Duodenal mucosa (tissue), 2 donors: ENCODE measurements at regions not wholly inside any gene's neighbourhood (a gene's known extent, or its start where the extent isn't known, plus 50 kb on each side); places are given as distances from the start of the nearest gene placed in this dataset.
"Not testable (repeated sequence)": the region's sequence is repeated elsewhere in the genome, so short reads cannot be mapped to it uniquely, and the experiment has no call there.

Source experiments
- H3K27ac ChIP-seq: one replicate; pipeline ENCODE4 v1.7.0; 2013; ENCODE audit warnings: low read depth, low read length
- H3K27me3 ChIP-seq, 2 donors: one replicate each; pipeline ENCODE4 v1.7.0; 2013; ENCODE audit warnings: low read length in 2 of 2, control low read depth in 1 of 2; ENCODE audit not compliant: insufficient read depth in 2 of 2, control insufficient read depth in 1 of 2
- H3K36me3 ChIP-seq, 2 donors: one replicate each; pipeline ENCODE4 v1.7.0; 2013; ENCODE audit warnings: low read length in 2 of 2, control low read depth in 1 of 2; ENCODE audit not compliant: insufficient read depth in 2 of 2, control insufficient read depth in 1 of 2
- H3K4me1 ChIP-seq, 2 donors: one replicate each; pipeline ENCODE4 v1.7.0; 2013; ENCODE audit warnings: low read length in 2 of 2, control low read depth in 1 of 2; ENCODE audit not compliant: insufficient read depth in 2 of 2, control insufficient read depth in 1 of 2
- H3K4me3 ChIP-seq, 2 donors: one replicate each; pipeline ENCODE4 v1.7.0; 2013; ENCODE audit warnings: low read length in 2 of 2, low read depth in 1 of 2
- H3K9ac ChIP-seq, 2 donors: one replicate each; pipeline ENCODE4 v1.7.0; 2013; ENCODE audit warnings: low read length in 2 of 2, low read depth in 1 of 2
- H3K9me3 ChIP-seq, 2 donors: one replicate each; pipeline ENCODE4 v1.7.0; 2013; ENCODE audit warnings: low read length in 2 of 2, control low read depth in 1 of 2; ENCODE audit not compliant: control insufficient read depth in 1 of 2

DNA sequence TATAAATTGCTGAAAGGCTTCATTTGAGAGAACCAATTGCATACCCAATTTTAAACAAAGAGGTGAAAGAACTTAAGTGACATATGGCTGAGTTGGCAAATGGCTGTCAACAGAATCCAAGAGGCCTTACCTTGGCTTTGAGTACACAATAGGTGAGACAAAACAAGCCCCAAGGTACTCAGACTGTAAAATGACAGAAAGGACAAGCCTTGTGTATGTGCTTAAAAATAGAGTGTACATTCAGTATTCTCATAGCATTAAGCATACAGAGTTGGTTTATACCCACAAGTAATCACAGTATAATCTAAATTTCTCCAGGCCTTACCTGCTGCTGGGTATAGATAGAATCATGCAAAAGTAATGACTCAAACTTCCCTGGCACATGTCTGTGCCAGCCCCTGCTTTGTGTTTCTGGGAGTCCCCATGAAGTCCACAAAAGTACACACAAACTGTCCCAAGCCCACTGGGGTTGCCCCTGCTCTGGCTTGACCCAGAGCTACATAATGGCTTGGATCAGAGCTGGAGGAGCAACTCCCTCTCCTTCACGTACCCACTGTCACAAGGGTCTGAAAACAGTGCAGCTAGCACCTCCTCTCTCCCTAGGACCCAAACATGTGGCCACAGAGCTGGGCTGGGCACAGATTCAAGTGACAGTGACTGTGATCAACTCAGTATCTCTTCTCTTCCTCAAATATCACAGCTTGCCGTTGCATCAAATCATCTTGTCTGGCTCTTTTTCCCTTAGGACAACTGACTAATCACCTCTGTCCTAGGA, 250.8 kb downstream of the ENC1 start:
- H3K9me3 ChIP-seq: no peaks in the 10 kb centered on the region
- H3K4me1 ChIP-seq: peaks cover 5 to 12% of the 10 kb centered on the region in 2 donors
- H3K36me3 ChIP-seq: no peaks in the 10 kb centered on the region
- no peak overlapping the region for H3K27ac ChIP-seq
- H3K27me3 ChIP-seq: no peaks in the 10 kb centered on the region
- no peak overlapping the region for H3K9ac ChIP-seq
- H3K4me3 ChIP-seq: no peak overlapping the region

- H3K4me1 ChIP-seq: peaks cover 9 to 20% of the 10 kb centered on the region in 2 donors
- H3K27ac ChIP-seq, H3K9ac ChIP-seq, H3K36me3 ChIP-seq, H3K4me3 ChIP-seq, H3K9me3 ChIP-seq, H3K27me3 ChIP-seq: not testable (repeated sequence)
Observed at GRCh38 chr5:74388411-74388810, 252.1 kb downstream of the ENC1 start.

DNA sequence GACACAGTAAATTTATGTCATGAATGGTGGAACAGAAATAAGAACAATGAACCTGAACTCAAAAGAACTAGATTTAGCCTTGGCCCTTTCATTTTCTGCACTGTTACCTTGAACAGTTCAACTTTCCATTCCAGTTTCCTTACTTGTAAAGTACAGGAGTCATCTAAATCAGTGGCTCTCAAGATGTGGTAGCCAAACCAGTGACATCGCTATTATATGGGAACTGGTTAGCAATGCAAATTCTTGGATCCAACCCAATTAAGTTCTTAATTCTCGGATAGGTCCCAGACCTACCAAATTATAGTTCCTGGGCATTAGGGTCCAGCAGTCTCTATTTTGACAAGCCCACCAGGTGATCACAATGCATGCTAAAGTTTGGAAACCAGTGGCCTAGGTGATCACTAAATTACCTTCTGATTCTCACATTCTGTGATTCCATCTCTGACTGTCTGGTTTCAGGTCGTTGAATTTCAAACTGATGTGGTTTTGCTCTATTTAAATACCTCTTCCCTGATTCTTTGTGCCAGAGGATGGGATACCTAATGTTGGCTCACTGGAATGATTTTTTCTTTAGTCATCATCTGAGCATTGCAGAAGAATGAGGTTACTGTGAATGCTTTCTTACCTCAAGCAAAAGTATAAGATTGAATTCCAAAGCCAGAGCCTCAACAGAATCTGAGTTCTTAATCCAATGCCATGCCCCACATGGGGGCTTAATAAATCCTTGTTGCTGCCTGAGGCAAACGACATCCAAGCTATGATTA, 253.8 kb downstream of the ENC1 start:
- Histone ChIP-seq H3K27ac (no peak overlapping the region), H3K4me3 (no peak overlapping the region), H3K9ac (no peak overlapping the region), H3K27me3 (no peaks in the 10 kb centered on the region), H3K9me3 (no peaks in the 10 kb centered on the region), H3K36me3 (no peaks in the 10 kb centered on the region), H3K4me1 (peaks cover 9 to 16% of the 10 kb centered on the region in 2 donors)

GRCh38 chr5:74384851-74385250, 255.7 kb downstream of the ENC1 start:
- Histone ChIP-seq H3K4me1 (peaks cover 16% of the 10 kb centered on the region in 2 donors), H3K4me3 (no peak overlapping the region), H3K36me3 (no peaks in the 10 kb centered on the region), H3K9ac (no peak overlapping the region), H3K27me3 (no peaks in the 10 kb centered on the region), H3K9me3 (no peaks in the 10 kb centered on the region), H3K27ac (no peak overlapping the region)

- Histone ChIP-seq H3K9me3 (no peaks in the 10 kb centered on the region), H3K4me3 (no peak overlapping the region), H3K9ac (no peak overlapping the region), H3K27me3 (no peaks in the 10 kb centered on the region), H3K36me3 (no peaks in the 10 kb centered on the region), H3K27ac (no peak overlapping the region), H3K4me1 (peaks cover 16 to 18% of the 10 kb centered on the region in 2 donors)
Observed at GRCh38 chr5:74382987-74383593, 257.4 kb downstream of the ENC1 start.

DNA sequence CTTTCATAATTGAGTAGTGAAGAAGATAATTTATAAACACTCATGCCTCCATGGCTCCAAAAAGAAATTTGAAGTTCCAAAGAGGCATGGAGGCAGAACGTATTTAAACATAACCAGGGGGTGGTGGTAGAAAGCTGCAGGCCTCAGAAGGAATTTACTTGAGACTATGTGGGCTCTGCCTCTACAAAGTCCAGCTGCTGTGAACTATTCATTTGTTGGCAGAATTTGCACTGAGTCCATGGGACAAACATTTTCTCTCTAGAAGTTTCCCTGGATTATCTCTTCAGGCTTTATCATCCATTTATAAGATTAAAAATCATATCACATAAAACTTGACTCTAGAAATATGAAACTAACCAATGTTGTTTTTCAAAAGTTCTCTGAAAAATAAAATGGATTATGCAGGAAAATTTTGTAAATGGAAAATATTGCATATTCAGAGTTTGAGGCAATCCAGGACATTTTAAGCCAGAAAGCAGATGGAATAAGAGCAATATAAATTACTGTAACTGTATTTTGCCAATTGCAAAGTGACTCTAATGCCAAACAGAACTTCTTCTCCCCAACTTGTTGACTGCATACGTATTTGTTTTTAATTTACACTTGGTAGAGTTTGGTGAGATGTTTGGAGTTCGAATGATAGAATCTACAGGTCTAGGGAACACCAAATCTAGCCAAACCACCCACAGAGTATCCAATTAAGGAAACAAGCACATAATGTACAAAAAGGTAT, 258.2 kb downstream of the ENC1 start:
- H3K36me3 ChIP-seq: no peaks in the 10 kb centered on the region
- peaks cover 16 to 18% of the 10 kb centered on the region in 2 donors for H3K4me1 ChIP-seq
- no peaks in the 10 kb centered on the region for H3K27me3 ChIP-seq
- no peak overlapping the region for H3K4me3 ChIP-seq
- no peak overlapping the region for H3K27ac ChIP-seq
- no peak overlapping the region for H3K9ac ChIP-seq
- no peaks in the 10 kb centered on the region for H3K9me3 ChIP-seq

GRCh38 chr5:74380193-74380592, 260.3 kb downstream of the ENC1 start:
- Histone ChIP-seq H3K27me3 (no peaks in the 10 kb centered on the region), H3K36me3 (no peaks in the 10 kb centered on the region), H3K9me3 (peaks cover 0 to 2% of the 10 kb centered on the region in 2 donors), H3K27ac (no peak overlapping the region), H3K4me3 (no peak overlapping the region), H3K9ac (no peak overlapping the region), H3K4me1 (peaks cover 13 to 20% of the 10 kb centered on the region in 2 donors)

DNA sequence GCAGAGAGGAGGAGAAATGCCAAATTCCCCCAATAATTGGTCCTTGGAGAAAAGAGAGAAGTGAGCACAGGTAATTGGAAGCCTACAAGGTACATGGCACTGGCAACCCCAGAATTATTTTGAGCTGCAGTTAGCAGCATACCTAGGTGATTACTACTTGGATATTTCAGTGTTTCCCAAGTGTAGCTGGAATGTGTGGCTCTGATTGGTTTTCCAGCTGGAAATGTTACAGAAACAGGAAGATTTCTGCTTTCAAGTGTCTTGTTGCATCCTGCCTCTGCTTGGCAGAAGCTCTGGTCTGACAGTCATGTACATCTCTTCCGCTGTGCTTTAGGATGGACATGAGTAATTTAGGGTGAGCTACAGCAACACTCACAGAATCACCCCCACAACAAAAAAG, 262.1 kb downstream of the ENC1 start:
- peaks cover 0 to 2% of the 10 kb centered on the region in 2 donors for H3K9me3 ChIP-seq
- no peaks in the 10 kb centered on the region for H3K36me3 ChIP-seq
- no peak overlapping the region for H3K9ac ChIP-seq
- H3K4me3 ChIP-seq: no peak overlapping the region
- peaks cover 0 to 13% of the 10 kb centered on the region in 2 donors for H3K4me1 ChIP-seq
- no peak overlapping the region for H3K27ac ChIP-seq
- H3K27me3 ChIP-seq: no peaks in the 10 kb centered on the region

DNA sequence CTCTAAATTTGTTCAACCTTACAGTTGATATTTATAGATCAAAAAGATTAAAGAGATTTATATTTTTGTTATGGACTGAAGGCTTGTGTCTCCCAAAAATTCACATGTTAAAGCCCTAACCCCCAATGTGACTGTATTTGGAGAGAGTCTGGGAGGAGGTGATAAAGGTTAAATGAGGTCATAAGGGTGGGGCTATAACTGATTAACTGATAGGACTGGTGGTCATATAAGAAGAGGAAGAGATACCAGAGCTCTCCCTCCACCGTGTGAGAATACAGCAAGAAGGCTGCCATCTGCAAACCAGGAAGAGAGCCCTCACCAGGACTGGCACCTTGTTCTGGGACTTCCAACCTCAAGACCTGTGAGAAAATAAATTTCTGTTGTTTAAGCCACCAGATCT, 264.3 kb downstream of the ENC1 start:
- Histone ChIP-seq H3K27me3 (no peaks in the 10 kb centered on the region), H3K27ac (no peak overlapping the region), H3K36me3 (no peaks in the 10 kb centered on the region), H3K9me3 (peaks cover 0 to 2% of the 10 kb centered on the region in 2 donors), H3K9ac (no peak overlapping the region), H3K4me1 (peaks cover 0 to 13% of the 10 kb centered on the region in 2 donors), H3K4me3 (no peak overlapping the region)
